ENCODE measurements at regions not wholly inside any gene's neighbourhood (a gene's known extent, or its start where the extent isn't known, plus 50 kb on each side); places are given as distances from the start of the nearest gene placed in this dataset.

GRCh38 chr4:100042235-100042634 is 92.2 kb upstream of the H2AZ1 start:
- no peaks in the 10 kb centered on the region for H3K36me3 ChIP-seq
- no peaks in the 10 kb centered on the region for H3K27me3 ChIP-seq
- H3K4me1 ChIP-seq = no peaks in the 10 kb centered on the region
- WGBS, 2 donors = 48 to 66% methylated on average over 2 of the region's 2 CpGs
- H3K9me3 ChIP-seq = no peaks in the 10 kb centered on the region
- DNase-seq (no peak), ATAC-seq (ENCODE audit: low FRiP score in 2 of 2) (no peak)
- TF ChIP-seq POLR2AphosphoS5 (IDR thresholded peaks at IDR 0.05) (no peak), EP300 (IDR thresholded peaks at IDR 0.05) (peak in 1 of 4 donors; percentile 22)
- no peak overlapping the region for H3K4me3 ChIP-seq
- H3K27ac ChIP-seq = peak overlapping the region in 1 of 4 donors; percentile 18

GRCh38 chr4:100041646-100042045 is 91.6 kb upstream of the H2AZ1 start:
- Histone ChIP-seq H3K27ac (peak overlapping the region in 1 of 4 donors; percentile 18), H3K9me3 (no peaks in the 10 kb centered on the region), H3K4me3 (no peak overlapping the region), H3K27me3 (no peaks in the 10 kb centered on the region), H3K36me3 (no peaks in the 10 kb centered on the region), H3K4me1 (no peaks in the 10 kb centered on the region)
- DNase-seq = peak in 1 of 2 donors; percentile 38
- no peak for TF ChIP-seq POLR2AphosphoS5 (IDR thresholded peaks at IDR 0.05)
- peak in 1 of 4 donors; percentile 7 for TF ChIP-seq EP300 (IDR thresholded peaks at IDR 0.05)
- WGBS, 2 donors = 78 to 82% methylated on average over 4 of the region's 4 CpGs
- ATAC-seq (ENCODE audit: low FRiP score in 2 of 2) = no peak

- Histone ChIP-seq H3K36me3 (no peaks in the 10 kb centered on the region), H3K27me3 (no peaks in the 10 kb centered on the region), H3K4me1 (no peaks in the 10 kb centered on the region), H3K4me3 (no peak overlapping the region), H3K9me3 (no peaks in the 10 kb centered on the region), H3K27ac (no peak overlapping the region)
- no peak for DNase-seq
- ATAC-seq (ENCODE audit: low FRiP score in 2 of 2) = no peak
- 75 to 85% methylated on average over 2 of the region's 2 CpGs for WGBS, 2 donors
- TF ChIP-seq POLR2AphosphoS5 (IDR thresholded peaks at IDR 0.05) (no peak), CTCF (IDR thresholded peaks at IDR 0.05) (no peak), POLR2A (IDR thresholded peaks at IDR 0.05) (no peak), EP300 (IDR thresholded peaks at IDR 0.05) (no peak)
Observed at GRCh38 chr4:100034023-100034664, 84.1 kb upstream of the H2AZ1 start.

- no peaks in the 10 kb centered on the region for H3K9me3 ChIP-seq
- H3K27me3 ChIP-seq = no peaks in the 10 kb centered on the region
- WGBS, 2 donors = 68 to 72% methylated on average over 5 of the region's 5 CpGs
- H3K4me1 ChIP-seq = no peaks in the 10 kb centered on the region
- H3K36me3 ChIP-seq = no peaks in the 10 kb centered on the region
- DNase-seq (no peak), ATAC-seq (ENCODE audit: low FRiP score in 2 of 2) (no peak)
- H3K4me3 ChIP-seq = no peak overlapping the region
- H3K27ac ChIP-seq = no peak overlapping the region
- TF ChIP-seq CTCF (IDR thresholded peaks at IDR 0.05) = no peak
- TF ChIP-seq POLR2AphosphoS5 (IDR thresholded peaks at IDR 0.05) = no peak
Observed at GRCh38 chr4:100026066-100026465, 76.0 kb upstream of the H2AZ1 start.

GRCh38 chr4:100023800-100024199 is 73.7 kb upstream of the H2AZ1 start:
- Histone ChIP-seq H3K27ac (no peak overlapping the region), H3K4me1 (no peaks in the 10 kb centered on the region), H3K27me3 (no peaks in the 10 kb centered on the region), H3K36me3 (no peaks in the 10 kb centered on the region), H3K9me3 (no peaks in the 10 kb centered on the region), H3K4me3 (no peak overlapping the region)
- DNase-seq = no peak
- TF ChIP-seq POLR2AphosphoS5 (IDR thresholded peaks at IDR 0.05) (no peak), CTCF (IDR thresholded peaks at IDR 0.05) (no peak), EP300 (IDR thresholded peaks at IDR 0.05) (no peak), POLR2A (IDR thresholded peaks at IDR 0.05) (no peak)
- no peak for ATAC-seq (ENCODE audit: low FRiP score in 2 of 2)

GRCh38 chr4:100022792-100023222 is 72.7 kb upstream of the H2AZ1 start:
- WGBS, 2 donors = 62 to 65% methylated on average over 5 of the region's 5 CpGs
- TF ChIP-seq POLR2AphosphoS5 (IDR thresholded peaks at IDR 0.05) (no peak), EP300 (IDR thresholded peaks at IDR 0.05) (no peak), POLR2A (IDR thresholded peaks at IDR 0.05) (no peak), CTCF (IDR thresholded peaks at IDR 0.05) (no peak)
- H3K4me3 ChIP-seq = no peak overlapping the region
- H3K36me3 ChIP-seq = no peaks in the 10 kb centered on the region
- no peak for DNase-seq
- no peaks in the 10 kb centered on the region for H3K27me3 ChIP-seq
- no peaks in the 10 kb centered on the region for H3K4me1 ChIP-seq
- no peak for ATAC-seq (ENCODE audit: low FRiP score in 2 of 2)
- H3K27ac ChIP-seq = no peak overlapping the region
- H3K9me3 ChIP-seq = no peaks in the 10 kb centered on the region

Measured in upper lobe of left lung (tissue), 6 donors.